Left hindlimb (tissue), 1 donor: ENCODE measurements at regions not wholly inside any gene's neighbourhood (a gene's known extent, or its start where the extent isn't known, plus 50 kb on each side); places are given as distances from the start of the nearest gene placed in this dataset.

Experiments used
- DNase-seq: peaks from one replicate; pipeline ENCODE4 v3.0.0-alpha.2; 2018

GRCh38 chr3:96039632-96040031 lies 774.8 kb upstream of the EPHA6 start:
- no peak for DNase-seq

DNA sequence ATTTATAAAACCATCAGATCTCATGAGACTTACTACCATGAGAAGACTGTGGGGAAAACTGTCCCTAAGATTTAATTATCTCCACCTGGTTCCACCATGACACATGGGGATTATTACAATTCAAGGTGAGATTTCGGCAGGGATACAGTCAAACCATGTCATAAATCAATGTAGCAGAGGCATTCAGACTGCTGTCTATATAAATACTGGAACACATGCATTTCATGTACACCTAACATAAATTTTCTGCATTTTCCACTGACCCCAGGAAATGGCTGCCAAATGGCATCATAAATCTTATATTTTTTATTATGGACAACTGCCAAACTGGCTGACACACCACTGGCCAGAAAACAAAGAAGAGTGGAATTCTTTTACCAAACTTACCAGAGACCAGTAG lies 755.1 kb upstream of the EPHA6 start:
- DNase-seq: no peak

DNA sequence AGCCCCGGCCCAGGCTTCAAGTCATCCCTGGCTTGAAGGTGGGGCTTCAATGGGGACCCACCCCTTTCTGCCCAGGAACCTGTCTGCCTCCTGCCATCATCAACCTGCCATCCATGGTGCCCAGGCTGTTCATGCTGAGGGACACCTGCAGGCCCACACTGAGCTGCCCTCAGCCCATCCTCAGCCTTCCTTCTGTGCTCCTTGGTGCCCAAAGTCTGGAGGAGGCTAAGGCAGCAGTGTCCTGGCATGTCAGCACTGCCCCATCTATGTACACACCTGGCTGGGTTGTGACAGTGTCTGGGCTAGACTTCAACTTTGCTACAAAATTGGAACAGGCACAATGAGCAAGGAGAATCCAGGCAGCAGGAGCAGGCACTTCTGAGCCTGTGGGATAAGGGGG lies 745.3 kb upstream of the EPHA6 start:
- DNase-seq: no peak

GRCh38 chr3:96070678-96071077 lies 743.7 kb upstream of the EPHA6 start:
- DNase-seq: no peak

GRCh38 chr3:96071097-96071496 lies 743.3 kb upstream of the EPHA6 start:
- DNase-seq: no peak

DNA sequence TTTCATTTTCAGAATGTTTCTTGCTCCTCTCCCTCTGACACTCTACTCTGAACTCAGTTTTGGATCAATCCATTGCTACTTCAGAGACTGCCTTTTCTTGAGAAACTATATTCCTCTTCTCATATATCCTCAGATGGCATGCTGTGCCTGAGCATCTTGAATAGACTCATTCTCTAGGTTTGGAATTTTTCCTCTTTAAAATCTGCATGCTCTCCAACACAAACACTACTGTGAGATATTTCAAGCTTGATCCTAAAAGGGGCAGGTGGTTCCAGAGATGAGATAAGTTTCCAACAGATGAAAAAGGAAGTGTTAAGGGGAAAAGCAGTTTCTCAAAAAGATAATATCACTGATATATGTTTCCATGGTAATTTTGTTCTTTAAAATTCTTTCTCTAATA lies 742.2 kb upstream of the EPHA6 start:
- no peak for DNase-seq

DNA sequence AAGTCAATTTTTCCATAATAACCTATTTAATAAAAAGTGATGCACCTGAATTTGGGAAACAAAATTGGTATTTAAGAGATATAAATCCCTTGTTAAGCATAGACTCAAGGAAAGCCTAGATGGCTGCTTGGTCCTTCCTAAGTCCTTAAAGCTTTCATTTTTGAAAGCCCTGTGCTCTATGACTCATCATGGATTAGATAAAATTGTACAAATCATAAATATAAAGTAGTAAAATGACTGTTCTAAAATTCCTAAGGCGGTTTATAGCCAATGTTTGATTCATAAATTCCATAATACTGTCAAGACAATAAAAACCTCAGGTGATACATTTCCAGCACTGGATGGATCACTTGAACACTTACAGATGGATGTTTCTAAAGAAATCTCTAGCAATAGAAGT lies 730.8 kb upstream of the EPHA6 start:
- DNase-seq: no peak

- no peak for DNase-seq
These were observed 728.4 kb upstream of the EPHA6 start for GRCh38 chr3:96086018-96086417.

DNA sequence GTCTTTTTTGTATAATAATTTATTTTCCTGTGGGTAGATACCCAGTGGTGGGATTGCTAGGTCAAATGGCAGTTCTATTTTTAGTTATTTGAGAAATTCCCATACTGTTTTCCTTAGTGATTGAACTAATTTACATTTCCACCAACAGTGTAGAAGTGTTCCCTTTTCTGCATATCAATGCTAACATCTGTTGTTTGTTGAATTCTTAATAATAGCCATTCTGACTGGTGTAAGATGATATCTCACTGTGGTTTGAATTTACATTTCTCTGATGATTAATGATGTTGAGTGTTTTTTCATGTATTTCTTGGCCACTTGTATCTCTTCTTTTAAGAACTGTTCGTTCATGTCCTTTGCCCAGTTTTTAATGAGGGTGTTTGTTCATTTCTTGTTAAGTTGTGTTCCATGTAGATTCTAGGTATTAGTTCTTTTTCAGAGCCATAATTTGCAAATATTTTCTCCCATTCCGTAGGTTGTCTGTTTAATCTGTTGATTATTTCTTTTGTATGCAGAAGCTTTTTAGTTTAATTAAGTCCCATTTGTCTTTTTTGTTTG lies 713.3 kb upstream of the EPHA6 start:
- no peak for DNase-seq

GRCh38 chr3:96106701-96107100 lies 707.7 kb upstream of the EPHA6 start:
- no peak for DNase-seq
